ENCODE measurements at regions not wholly inside any gene's neighbourhood (a gene's known extent, or its start where the extent isn't known, plus 50 kb on each side); places are given as distances from the start of the nearest gene placed in this dataset.

DNA sequence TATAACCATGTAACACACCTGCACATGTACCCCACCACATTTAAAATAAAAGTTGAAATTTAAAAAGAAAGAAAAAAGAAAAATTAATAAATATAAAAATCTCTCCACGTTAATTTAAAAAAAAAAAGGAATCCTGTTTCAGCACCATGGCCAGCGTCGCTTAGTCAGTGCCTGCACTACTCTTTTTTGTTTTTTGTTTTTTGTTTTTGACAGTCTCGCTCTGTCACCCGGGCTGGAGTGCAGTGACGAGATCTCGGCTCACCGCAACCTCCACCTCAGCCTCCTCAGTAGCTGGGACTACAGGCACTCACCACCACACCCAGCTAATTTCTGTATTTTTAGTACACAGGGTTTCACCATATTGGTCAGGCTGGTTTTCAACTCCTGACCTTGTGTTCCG, 835.9 kb downstream of the UQCRFS1 start:
- TF ChIP-seq, protein P1, sequence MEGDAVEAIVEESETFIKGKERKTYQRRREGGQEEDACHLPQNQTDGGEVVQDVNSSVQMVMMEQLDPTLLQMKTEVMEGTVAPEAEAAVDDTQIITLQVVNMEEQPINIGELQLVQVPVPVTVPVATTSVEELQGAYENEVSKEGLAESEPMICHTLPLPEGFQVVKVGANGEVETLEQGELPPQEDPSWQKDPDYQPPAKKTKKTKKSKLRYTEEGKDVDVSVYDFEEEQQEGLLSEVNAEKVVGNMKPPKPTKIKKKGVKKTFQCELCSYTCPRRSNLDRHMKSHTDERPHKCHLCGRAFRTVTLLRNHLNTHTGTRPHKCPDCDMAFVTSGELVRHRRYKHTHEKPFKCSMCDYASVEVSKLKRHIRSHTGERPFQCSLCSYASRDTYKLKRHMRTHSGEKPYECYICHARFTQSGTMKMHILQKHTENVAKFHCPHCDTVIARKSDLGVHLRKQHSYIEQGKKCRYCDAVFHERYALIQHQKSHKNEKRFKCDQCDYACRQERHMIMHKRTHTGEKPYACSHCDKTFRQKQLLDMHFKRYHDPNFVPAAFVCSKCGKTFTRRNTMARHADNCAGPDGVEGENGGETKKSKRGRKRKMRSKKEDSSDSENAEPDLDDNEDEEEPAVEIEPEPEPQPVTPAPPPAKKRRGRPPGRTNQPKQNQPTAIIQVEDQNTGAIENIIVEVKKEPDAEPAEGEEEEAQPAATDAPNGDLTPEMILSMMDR (IDR thresholded peaks at IDR 0.05): no peak
- TF ChIP-seq POLR2A (IDR thresholded peaks at IDR 0.05): no peak
